ENCODE measurements at regions not wholly inside any gene's neighbourhood (a gene's known extent, or its start where the extent isn't known, plus 50 kb on each side); places are given as distances from the start of the nearest gene placed in this dataset.

- POLR2A ChIA-PET: no interaction called here
- no peak overlapping the region for H3K27ac ChIP-seq (ENCODE audit: low read length)
- no peaks in the 10 kb centered on the region for H3K4me1 ChIP-seq (ENCODE audit: control insufficient read depth in 1 of 2, extremely low read depth in 1 of 2, insufficient read depth in 2 of 2, low read length in 2 of 2)
- no peak overlapping the region for H3K27ac Mint-ChIP-seq
- H3K36me3 Mint-ChIP-seq: no peaks in the 10 kb centered on the region
- DNase-seq: no peak
- no peaks in the 10 kb centered on the region for H3K27me3 ChIP-seq (replicated peaks in 1 of 2; ENCODE audit: control insufficient read depth in 2 of 2, extremely low read depth in 1 of 2, insufficient read depth in 2 of 2, low read length in 1 of 2)
- H3K9me3 ChIP-seq: no peaks in the 10 kb centered on the region
- whole genome bisulfite sequencing (ENCODE audit: insufficient coverage): 100% methylated on average over 2 of the region's 2 CpGs
- no peak for ATAC-seq (replicated peaks in 1 of 4)
- H3K4me3 ChIP-seq (ENCODE audit: control insufficient read depth in 1 of 2, extremely low read depth in 1 of 2, low read length in 1 of 2): no peak overlapping the region
- H3K36me3 ChIP-seq (ENCODE audit: control insufficient read depth in 2 of 2, extremely low read depth in 1 of 2, insufficient read depth in 1 of 2, low read length in 1 of 2): no peaks in the 10 kb centered on the region
- CTCF ChIA-PET: interaction anchor here in 1 of 2 donors (1.0 kb wide), 1 partner anchor 52 kb away, joined by 3 read pairs; no protein-coding TSS in a partner anchor
- no peaks in the 10 kb centered on the region for H3K4me1 Mint-ChIP-seq
- no peak overlapping the region for H3K4me3 Mint-ChIP-seq
- H3K27me3 Mint-ChIP-seq: no peaks in the 10 kb centered on the region
- peaks cover 7 to 22% (median 10%) of the 10 kb centered on the region in 3 donors for H3K9me3 Mint-ChIP-seq
Observed at GRCh38 chr9:105828171-105828570, 133.8 kb downstream of the TMEM38B start.

DNA sequence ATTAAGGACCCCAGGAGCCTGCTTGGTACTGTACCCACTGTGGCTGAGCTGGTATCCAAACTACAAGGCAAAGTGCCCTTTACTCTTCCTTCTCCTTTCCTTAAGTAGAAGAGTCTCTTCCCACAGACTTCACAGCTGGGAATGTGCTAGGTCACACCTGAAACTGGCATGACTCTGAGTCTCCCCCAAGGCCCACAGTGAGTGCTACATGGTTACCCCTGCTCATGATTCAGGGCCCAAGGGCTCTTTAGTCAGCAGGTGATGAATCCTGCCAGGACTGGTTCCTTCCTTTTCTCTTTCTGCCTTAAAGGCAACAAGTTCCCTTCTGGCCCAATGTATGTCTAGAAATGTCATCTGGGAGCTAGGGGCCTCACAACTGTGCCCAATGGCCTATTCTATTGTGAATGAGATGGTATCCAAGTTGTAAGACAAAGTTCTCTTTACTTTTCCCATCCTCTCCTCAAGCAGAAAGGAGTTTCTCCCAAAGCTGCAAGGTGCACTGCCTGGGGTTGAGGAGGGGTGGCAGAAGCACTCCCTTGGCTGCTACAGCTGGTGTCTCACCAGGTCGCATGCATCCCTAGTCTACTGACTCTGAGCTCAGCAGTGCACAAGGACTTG, 134.4 kb downstream of the TMEM38B start:
- no peaks in the 10 kb centered on the region for H3K36me3 Mint-ChIP-seq
- no peak overlapping the region for H3K27ac Mint-ChIP-seq
- DNase-seq (no peak), ATAC-seq (replicated peaks in 1 of 4) (no peak)
- H3K27me3 Mint-ChIP-seq: no peaks in the 10 kb centered on the region
- peaks cover 5 to 16% (median 7%) of the 10 kb centered on the region in 3 donors for H3K9me3 Mint-ChIP-seq
- Histone ChIP-seq H3K27ac (ENCODE audit: low read length) (no peak overlapping the region), H3K27me3 (replicated peaks in 1 of 2; ENCODE audit: control insufficient read depth in 2 of 2, extremely low read depth in 1 of 2, insufficient read depth in 2 of 2, low read length in 1 of 2) (no peaks in the 10 kb centered on the region), H3K4me3 (ENCODE audit: control insufficient read depth in 1 of 2, extremely low read depth in 1 of 2, low read length in 1 of 2) (no peak overlapping the region), H3K9me3 (no peaks in the 10 kb centered on the region), H3K4me1 (ENCODE audit: control insufficient read depth in 1 of 2, extremely low read depth in 1 of 2, insufficient read depth in 2 of 2, low read length in 2 of 2) (no peaks in the 10 kb centered on the region), H3K36me3 (ENCODE audit: control insufficient read depth in 2 of 2, extremely low read depth in 1 of 2, insufficient read depth in 1 of 2, low read length in 1 of 2) (no peaks in the 10 kb centered on the region)
- 90% methylated on average over 1 of the region's 1 CpG for WGBS (ENCODE audit: insufficient coverage)
- ChIA-PET CTCF (interaction anchor here in 1 of 2 donors (1.0 kb wide), 1 partner anchor 52 kb away, joined by 3 read pairs; no protein-coding TSS in a partner anchor), POLR2A (no interaction called here)
- no peak overlapping the region for H3K4me3 Mint-ChIP-seq
- H3K4me1 Mint-ChIP-seq: no peaks in the 10 kb centered on the region

GRCh38 chr9:105830461-105830860, 136.1 kb downstream of the TMEM38B start:
- ATAC-seq (replicated peaks in 1 of 4) (no peak), DNase-seq (no peak)
- no peaks in the 10 kb centered on the region for H3K27me3 ChIP-seq (replicated peaks in 1 of 2; ENCODE audit: control insufficient read depth in 2 of 2, extremely low read depth in 1 of 2, insufficient read depth in 2 of 2, low read length in 1 of 2)
- CTCF ChIA-PET: no interaction called here
- no peaks in the 10 kb centered on the region for H3K4me1 ChIP-seq (ENCODE audit: control insufficient read depth in 1 of 2, extremely low read depth in 1 of 2, insufficient read depth in 2 of 2, low read length in 2 of 2)
- peaks cover 3 to 11% (median 3%) of the 10 kb centered on the region in 3 donors for H3K9me3 Mint-ChIP-seq
- no peaks in the 10 kb centered on the region for H3K36me3 ChIP-seq (ENCODE audit: control insufficient read depth in 2 of 2, extremely low read depth in 1 of 2, insufficient read depth in 1 of 2, low read length in 1 of 2)
- H3K4me3 Mint-ChIP-seq: no peak overlapping the region
- no peak overlapping the region for H3K27ac ChIP-seq (ENCODE audit: low read length)
- H3K9me3 ChIP-seq: no peaks in the 10 kb centered on the region
- no peak overlapping the region for H3K4me3 ChIP-seq (ENCODE audit: control insufficient read depth in 1 of 2, extremely low read depth in 1 of 2, low read length in 1 of 2)
- whole genome bisulfite sequencing (ENCODE audit: insufficient coverage): no CpG with 5 or more reads among the region's 1 CpG
- POLR2A ChIA-PET: no interaction called here
- H3K27ac Mint-ChIP-seq: no peak overlapping the region
- no peaks in the 10 kb centered on the region for H3K4me1 Mint-ChIP-seq
- no peaks in the 10 kb centered on the region for H3K27me3 Mint-ChIP-seq
- no peaks in the 10 kb centered on the region for H3K36me3 Mint-ChIP-seq

- DNase-seq (no peak), ATAC-seq (replicated peaks in 1 of 4) (no peak)
- no peaks in the 10 kb centered on the region for H3K27me3 ChIP-seq (replicated peaks in 1 of 2; ENCODE audit: control insufficient read depth in 2 of 2, extremely low read depth in 1 of 2, insufficient read depth in 2 of 2, low read length in 1 of 2)
- H3K36me3 ChIP-seq (ENCODE audit: control insufficient read depth in 2 of 2, extremely low read depth in 1 of 2, insufficient read depth in 1 of 2, low read length in 1 of 2): no peaks in the 10 kb centered on the region
- H3K4me3 ChIP-seq (ENCODE audit: control insufficient read depth in 1 of 2, extremely low read depth in 1 of 2, low read length in 1 of 2): no peak overlapping the region
- H3K4me1 ChIP-seq (ENCODE audit: control insufficient read depth in 1 of 2, extremely low read depth in 1 of 2, insufficient read depth in 2 of 2, low read length in 2 of 2): no peaks in the 10 kb centered on the region
- Mint-ChIP-seq H3K4me3 (no peak overlapping the region), H3K27ac (no peak overlapping the region), H3K36me3 (no peaks in the 10 kb centered on the region), H3K9me3 (peaks cover 0 to 3% (median 0%) of the 10 kb centered on the region in 3 donors), H3K27me3 (no peaks in the 10 kb centered on the region), H3K4me1 (no peaks in the 10 kb centered on the region)
- WGBS (ENCODE audit: insufficient coverage): no CpG with 5 or more reads among the region's 4 CpGs
- H3K9me3 ChIP-seq: no peaks in the 10 kb centered on the region
- CTCF ChIA-PET: no interaction called here
- POLR2A ChIA-PET: no interaction called here
- H3K27ac ChIP-seq (ENCODE audit: low read length): no peak overlapping the region
Observed at GRCh38 chr9:105832096-105832710, 137.9 kb downstream of the TMEM38B start.

- DNase-seq (no peak), ATAC-seq (replicated peaks in 1 of 4) (no peak)
- no peaks in the 10 kb centered on the region for H3K9me3 Mint-ChIP-seq
- Histone ChIP-seq H3K4me1 (ENCODE audit: control insufficient read depth in 1 of 2, extremely low read depth in 1 of 2, insufficient read depth in 2 of 2, low read length in 2 of 2) (no peaks in the 10 kb centered on the region), H3K27ac (ENCODE audit: low read length) (no peak overlapping the region), H3K27me3 (replicated peaks in 1 of 2; ENCODE audit: control insufficient read depth in 2 of 2, extremely low read depth in 1 of 2, insufficient read depth in 2 of 2, low read length in 1 of 2) (no peaks in the 10 kb centered on the region), H3K9me3 (no peaks in the 10 kb centered on the region), H3K4me3 (ENCODE audit: control insufficient read depth in 1 of 2, extremely low read depth in 1 of 2, low read length in 1 of 2) (no peak overlapping the region), H3K36me3 (ENCODE audit: control insufficient read depth in 2 of 2, extremely low read depth in 1 of 2, insufficient read depth in 1 of 2, low read length in 1 of 2) (no peaks in the 10 kb centered on the region)
- no peaks in the 10 kb centered on the region for H3K4me1 Mint-ChIP-seq
- ChIA-PET POLR2A (no interaction called here), CTCF (interaction anchor here in 1 of 2 donors (0.8 kb wide), 1 partner anchor 11 kb away, joined by 3 read pairs; no protein-coding TSS in a partner anchor)
- H3K27me3 Mint-ChIP-seq: no peaks in the 10 kb centered on the region
- no peaks in the 10 kb centered on the region for H3K36me3 Mint-ChIP-seq
- H3K27ac Mint-ChIP-seq: no peak overlapping the region
- no peak overlapping the region for H3K4me3 Mint-ChIP-seq
- WGBS (ENCODE audit: insufficient coverage): 55% methylated on average over 1 of the region's 6 CpGs
Observed at GRCh38 chr9:105833271-105833975, 139.1 kb downstream of the TMEM38B start.

DNA sequence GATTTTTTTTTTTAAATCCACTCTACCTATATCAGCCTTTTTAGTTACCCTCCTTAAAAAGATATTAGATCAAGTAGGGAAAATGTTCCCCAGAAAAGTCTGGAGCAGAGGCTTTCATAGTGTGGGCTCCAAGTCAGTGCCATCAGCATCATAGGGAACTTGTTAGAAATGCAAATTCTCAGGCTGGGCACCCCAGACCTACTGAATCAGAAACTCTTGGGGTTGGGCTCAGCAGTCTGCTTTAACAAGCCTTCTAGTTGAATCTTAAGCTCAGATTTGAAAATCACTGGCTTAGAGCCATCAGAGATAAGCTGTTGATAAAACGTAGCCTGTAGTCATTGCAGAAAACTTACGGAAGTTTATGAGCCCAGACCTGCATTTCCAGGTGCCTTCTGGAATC, 140.1 kb downstream of the TMEM38B start:
- 86% methylated on average over 2 of the region's 2 CpGs for WGBS (ENCODE audit: insufficient coverage)
- no peak for DNase-seq
- Histone ChIP-seq H3K9me3 (no peaks in the 10 kb centered on the region), H3K4me1 (ENCODE audit: control insufficient read depth in 1 of 2, extremely low read depth in 1 of 2, insufficient read depth in 2 of 2, low read length in 2 of 2) (no peaks in the 10 kb centered on the region), H3K4me3 (ENCODE audit: control insufficient read depth in 1 of 2, extremely low read depth in 1 of 2, low read length in 1 of 2) (no peak overlapping the region), H3K36me3 (ENCODE audit: control insufficient read depth in 2 of 2, extremely low read depth in 1 of 2, insufficient read depth in 1 of 2, low read length in 1 of 2) (no peaks in the 10 kb centered on the region), H3K27me3 (replicated peaks in 1 of 2; ENCODE audit: control insufficient read depth in 2 of 2, extremely low read depth in 1 of 2, insufficient read depth in 2 of 2, low read length in 1 of 2) (no peaks in the 10 kb centered on the region), H3K27ac (ENCODE audit: low read length) (no peak overlapping the region)
- ChIA-PET POLR2A (no interaction called here), CTCF (no interaction called here)
- Mint-ChIP-seq H3K27me3 (no peaks in the 10 kb centered on the region), H3K27ac (no peak overlapping the region), H3K36me3 (no peaks in the 10 kb centered on the region), H3K9me3 (no peaks in the 10 kb centered on the region), H3K4me3 (no peak overlapping the region), H3K4me1 (no peaks in the 10 kb centered on the region)
- ATAC-seq (replicated peaks in 1 of 4): no peak

Data from T-cell (primary cell).